Fibroblast of skin of back (primary cell): ENCODE measurements at regions not wholly inside any gene's neighbourhood (a gene's known extent, or its start where the extent isn't known, plus 50 kb on each side); places are given as distances from the start of the nearest gene placed in this dataset.
A peak's percentile ranks its signal among the peaks of the same experiment; 100 is the strongest.
"Not testable (repeated sequence)": the region's sequence is repeated elsewhere in the genome, so short reads cannot be mapped to it uniquely, and the experiment has no call there.

Experiments
- DNase-seq: peaks from one replicate; pipeline ENCODE4 v3.0.0-alpha.2; 2013

GRCh38 chr3:197459571-197459970 is 96.2 kb downstream of the BDH1 start:
- not testable (repeated sequence) for DNase-seq

DNA sequence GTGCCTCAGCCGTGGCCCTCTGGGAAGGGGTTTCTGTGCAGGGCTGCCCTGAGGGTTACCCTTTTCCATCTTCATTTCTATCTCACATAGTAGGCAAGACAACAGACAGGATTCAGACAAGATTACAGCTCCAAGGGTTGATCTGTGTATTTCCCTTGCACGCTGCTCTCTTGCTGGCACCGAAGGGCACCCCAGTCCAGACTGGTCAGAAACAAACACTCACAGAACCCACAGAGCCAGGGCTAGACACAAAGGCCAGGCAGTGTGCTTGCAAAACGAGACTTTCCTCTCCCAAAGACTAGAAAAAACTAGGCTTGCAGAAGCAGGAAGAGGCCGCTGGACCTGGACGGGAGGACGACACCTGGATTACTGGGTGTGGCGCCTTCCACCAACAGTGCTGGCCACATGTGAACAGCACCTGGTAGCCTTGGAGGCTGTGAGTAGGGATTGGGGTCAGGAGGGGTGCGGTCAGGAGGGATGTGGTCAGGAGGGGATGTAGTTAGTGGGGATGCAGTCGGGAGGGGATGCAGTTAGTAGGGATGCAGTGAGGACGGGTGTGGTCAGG is 96.8 kb downstream of the BDH1 start:
- no peak for DNase-seq

GRCh38 chr3:197458179-197458707 is 97.5 kb downstream of the BDH1 start:
- no peak for DNase-seq

DNA sequence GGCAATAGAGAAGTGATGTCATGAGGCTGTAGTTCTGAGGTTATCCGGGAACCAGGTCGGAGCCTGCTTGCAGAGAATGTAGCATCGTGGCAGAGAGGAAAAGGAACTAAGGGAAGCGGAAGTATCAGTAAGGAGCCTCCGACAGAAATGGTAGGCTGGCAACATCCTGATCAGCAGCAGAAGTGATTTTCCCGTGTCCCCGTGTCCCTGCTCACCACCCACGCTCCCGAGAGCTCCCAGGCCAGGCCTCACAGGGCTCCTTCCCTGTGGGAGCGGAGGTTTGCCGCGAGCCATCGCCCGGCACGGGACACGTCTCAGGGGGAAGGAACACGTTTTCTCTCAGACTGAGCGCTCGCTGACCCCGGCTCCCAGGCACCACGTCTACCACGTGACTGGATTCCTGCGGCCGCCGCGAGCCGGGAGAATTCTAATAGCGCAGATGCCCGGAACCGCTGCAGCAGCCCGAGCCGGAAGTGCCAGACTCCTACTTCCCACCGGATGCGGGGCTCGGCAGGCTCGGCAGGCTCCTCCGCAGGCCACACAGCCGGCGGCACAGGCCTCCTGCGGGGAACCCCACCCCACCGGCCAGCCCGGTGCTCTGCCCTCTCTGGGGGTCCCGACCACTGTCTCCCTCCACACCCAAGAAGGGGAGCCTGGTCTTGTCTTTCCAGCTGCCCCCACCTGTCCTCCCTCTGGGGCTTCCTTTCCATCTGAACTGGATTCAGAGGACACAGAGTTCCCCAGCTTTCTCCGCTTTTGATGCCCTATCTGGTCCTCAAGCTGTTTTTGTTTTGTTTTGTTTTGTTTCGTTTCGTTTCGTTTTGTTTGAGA is 99.3 kb downstream of the BDH1 start:
- peak; percentile 93 for DNase-seq

DNA sequence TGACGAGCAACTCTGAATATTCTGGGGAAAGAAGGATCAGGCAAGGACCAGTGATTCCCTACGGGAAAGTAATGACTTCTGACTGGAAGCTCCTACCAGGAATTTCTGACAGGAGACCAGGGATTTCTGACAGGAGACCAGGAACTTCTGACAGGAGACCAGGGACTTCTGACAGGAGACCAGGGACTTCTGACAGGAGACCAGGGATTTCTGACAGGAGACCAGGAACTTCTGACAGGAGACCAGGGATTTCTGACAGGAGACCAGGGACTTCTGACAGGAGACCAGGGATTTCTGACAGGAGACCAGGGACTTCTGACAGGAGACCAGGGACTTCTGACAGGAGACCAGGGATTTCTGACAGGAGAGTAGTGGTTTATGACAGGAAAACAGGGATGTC is 100.9 kb downstream of the BDH1 start:
- DNase-seq = not testable (repeated sequence)

GRCh38 chr3:197454014-197454413 is 101.8 kb downstream of the BDH1 start:
- peak; percentile 50 for DNase-seq

GRCh38 chr3:197450810-197451209 is 105.0 kb downstream of the BDH1 start:
- DNase-seq = no peak

DNA sequence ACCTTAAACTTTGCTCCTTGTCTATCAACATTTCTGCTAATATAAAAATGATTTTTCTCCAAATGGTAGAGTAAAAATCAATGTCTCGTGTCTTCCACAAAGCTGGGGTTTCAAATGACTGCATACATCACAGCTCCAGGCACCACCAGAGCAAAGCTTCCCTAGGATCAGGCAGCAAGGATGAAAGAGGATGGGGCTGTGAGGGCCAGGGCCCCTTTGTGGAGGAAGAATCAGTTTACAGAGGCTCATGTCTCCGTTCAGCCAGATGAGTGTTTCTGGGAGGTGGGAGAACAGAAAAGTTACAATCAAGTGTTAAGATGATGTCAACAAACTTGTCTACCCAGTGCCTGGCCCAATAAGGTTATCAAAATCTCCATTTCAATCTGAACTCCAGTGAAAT is 105.5 kb downstream of the BDH1 start:
- DNase-seq = no peak

GRCh38 chr3:197449181-197449580 is 106.6 kb downstream of the BDH1 start:
- DNase-seq = not testable (repeated sequence)

- DNase-seq = not testable (repeated sequence)
Measured at GRCh38 chr3:197447781-197448180, 108.0 kb downstream of the BDH1 start.

- DNase-seq = no peak
Measured at GRCh38 chr3:197447057-197447456, 108.7 kb downstream of the BDH1 start.

DNA sequence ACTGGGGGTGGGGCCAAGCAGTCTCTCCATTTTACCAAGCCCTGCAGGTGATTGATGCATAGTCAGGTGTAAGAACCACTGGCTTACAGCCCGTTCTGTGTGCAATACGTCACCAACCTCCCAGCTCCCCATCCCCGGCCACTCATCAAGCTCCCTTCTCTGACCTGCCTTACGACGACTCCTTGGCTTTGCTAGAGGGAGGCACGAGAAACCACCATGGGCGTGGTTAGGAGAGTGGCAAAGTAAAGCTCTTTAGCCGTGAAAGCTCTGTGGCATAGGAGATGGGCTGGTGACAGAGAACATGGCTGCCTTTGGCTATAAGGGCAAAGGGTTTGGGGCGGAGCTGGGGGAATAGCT is 109.1 kb downstream of the BDH1 start:
- no peak for DNase-seq

DNA sequence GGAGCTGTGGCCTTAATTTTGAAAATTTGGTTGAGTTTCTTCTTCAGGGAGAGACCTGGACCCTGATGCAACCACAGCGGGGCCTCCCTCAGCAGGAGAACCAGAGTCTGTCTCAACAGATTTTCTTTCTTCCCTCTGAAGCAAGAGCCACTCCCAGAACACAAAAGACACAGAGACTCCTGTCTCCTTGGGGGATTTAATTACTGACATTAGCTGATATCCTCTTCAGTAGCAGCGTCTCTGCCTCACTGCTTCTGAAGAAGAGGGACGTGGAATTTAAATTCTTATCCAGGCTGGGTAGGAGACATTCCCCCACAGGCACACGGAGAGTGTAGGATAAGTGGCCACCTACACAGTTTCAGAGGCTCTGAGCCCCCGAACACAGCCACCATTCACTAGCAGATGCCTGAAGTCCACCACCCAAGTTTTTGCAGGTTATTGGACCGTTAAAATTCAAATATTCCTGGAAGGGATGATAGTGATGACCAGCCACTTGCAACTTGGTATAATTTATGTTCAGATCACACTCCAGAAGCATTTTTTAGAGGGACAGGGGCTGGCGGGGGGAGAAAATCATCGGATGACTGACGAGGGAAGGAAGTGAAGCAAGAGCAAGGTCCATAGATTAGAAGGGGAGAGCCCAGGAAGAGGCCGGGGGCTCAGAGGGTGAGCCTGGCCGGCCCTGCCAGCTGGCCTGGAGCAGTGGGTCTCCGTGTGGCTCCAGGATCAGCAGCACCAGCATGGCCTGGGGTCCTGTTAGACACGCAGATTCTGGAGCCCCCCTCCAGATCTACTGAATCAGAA is 109.7 kb downstream of the BDH1 start:
- no peak for DNase-seq

- DNase-seq = no peak
Measured at GRCh38 chr3:197444793-197445379, 110.9 kb downstream of the BDH1 start.

GRCh38 chr3:197443506-197443905 is 112.3 kb downstream of the BDH1 start:
- no peak for DNase-seq

DNA sequence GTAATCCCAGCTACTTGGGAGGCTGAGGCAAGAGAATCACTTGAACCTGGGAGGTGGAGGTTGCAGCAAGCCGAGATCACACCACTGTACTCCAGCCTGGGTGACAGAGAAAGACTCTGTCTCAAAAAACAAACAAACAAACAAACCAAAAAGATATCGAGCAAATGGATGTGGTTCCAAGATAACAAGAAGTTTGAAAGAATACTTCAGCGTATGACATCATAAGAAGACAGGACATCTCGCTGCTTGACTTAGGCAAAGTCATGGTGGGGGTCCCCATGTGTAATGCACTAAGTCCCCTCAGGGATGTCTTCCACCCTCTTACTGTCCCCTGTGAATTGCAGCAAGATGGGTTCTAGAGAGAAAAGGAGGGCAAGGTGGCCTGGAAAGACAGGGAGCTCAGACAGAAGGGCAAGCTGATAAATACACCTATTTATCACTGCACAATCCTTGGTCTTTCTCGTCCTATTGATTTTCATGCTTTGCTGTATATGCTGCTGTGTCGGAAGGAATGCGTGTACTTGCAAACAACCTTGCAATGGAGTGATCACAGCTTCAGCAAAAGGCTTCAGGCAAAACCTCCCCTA is 115.0 kb downstream of the BDH1 start:
- no peak for DNase-seq

GRCh38 chr3:197438906-197439305 is 116.9 kb downstream of the BDH1 start:
- no peak for DNase-seq

GRCh38 chr3:197435426-197435825 is 120.3 kb downstream of the BDH1 start:
- DNase-seq = no peak

DNA sequence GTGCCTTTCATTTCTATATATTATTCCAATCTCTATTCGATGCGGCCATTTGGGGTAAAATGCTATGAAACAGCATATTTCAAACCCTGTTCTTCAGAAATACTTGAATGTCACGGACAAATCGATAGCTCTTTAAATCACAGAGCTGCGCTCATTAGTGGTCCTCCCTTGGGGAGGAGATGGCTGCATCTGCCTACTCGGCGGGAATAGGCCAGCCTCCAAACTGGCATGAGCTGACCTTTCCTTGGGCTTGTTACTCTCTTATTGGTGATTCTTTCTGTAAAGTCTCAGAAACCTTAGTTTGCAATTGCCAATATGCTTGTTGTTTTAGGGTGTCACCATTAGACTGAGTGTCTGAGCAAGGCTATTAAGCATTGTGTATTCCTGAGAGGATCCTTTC is 120.9 kb downstream of the BDH1 start:
- no peak for DNase-seq

DNA sequence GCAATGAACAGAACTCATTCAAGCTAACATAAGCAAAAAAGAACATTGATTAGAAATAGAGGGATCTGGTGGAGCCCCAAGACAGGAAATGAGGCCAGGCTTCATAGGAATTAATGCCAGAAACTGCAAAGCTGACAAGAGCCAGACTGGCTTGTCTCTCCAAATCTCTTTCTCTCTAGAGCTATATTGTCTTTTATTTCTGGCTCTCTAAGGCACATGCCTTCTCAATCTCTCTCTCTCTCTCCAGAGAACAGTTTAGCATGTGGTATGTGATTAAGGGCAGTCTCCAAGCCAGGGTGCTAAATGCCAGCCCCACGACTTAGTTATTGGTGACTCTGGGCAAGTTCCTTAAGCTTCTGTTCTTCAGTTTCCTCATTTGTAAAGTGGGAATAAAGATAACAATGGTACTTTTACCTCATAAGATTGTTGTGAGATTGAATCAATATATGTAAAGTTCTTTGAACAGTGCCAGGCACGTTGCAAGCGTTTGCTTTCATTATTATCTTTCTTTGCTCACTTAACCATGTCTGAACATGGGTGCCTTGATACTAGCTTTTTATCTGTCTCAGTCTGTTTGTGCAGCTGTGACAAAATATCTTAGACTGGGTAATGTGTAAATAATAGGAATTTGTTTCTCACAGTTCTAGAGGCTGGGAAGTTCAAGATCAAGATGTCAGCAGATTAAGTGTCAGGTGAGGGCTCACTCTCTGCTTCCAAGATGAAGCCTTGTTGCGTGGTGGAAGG is 123.2 kb downstream of the BDH1 start:
- no peak for DNase-seq

DNA sequence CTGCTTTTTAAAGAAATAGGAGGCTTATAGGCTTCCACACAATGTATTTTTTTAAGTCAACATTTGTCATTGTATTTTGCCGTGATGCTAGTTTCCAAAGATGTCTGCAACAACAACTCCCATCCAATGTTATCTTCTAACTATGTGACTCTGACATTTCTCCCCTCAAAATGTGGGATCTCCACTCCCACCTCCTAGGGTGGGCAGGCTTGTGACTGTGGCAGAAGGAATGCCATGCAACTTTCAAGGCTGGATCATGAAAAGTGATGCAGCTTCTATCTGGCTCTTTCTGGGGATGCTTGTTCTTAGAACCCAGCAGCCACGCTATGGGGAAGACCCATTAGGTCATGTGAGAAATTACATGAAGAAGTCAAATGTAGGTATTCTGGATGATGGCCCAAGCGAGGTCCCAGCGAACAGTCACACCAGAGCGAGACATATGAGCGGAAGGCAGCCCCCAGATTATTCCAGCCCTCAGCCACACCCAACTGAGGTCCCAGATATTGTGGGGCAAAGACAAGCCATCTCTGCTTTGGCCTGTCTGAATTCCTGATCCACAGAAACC is 124.3 kb downstream of the BDH1 start:
- DNase-seq = peak; percentile 84
